ENCODE measurements at regions not wholly inside any gene's neighbourhood (a gene's known extent, or its start where the extent isn't known, plus 50 kb on each side); places are given as distances from the start of the nearest gene placed in this dataset.

DNA sequence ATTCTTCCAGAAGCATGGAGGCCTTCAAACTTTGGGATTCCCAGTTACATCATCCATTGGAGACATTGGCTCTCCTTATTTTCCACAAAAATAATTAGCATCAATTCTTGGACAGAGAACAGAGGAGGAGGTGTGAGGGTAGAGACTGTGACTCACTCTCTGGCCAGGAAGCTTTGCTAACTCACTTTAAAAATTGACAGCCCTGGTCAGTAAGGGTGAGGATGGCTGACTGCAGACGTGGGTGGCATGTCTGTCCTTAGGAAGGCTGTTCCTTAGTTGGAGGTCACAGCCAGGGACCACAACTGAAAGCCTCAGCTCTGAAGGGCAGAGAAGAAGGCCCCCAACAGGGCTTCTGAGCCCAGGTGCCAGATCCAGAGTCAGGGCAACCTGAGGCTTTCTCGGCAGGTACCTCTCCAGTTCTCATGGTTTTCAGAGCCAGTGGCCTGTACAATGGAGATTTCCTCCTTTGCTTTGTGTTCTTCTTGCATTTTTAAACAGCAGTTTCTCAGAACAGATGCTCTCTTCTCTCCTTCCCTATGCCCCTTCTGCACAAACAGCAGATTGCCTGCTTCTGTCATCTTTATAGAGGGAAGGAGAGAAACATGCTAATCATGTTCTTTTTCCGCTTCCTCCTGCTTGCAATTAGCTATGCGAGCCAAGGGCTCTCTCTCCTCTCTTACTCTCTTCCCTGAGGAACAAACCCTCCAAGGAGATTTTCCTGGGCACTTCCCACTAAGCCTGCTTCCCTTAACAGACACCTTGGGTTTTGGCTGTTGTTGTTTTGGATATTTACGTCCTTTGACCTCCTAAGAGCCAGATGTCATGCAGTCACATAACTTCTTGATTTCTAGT is 92.5 kb upstream of the ZNF366 start:
- H3K4me3 ChIP-seq (ENCODE audit: control insufficient read depth, low read depth, low read length): no peak overlapping the region
- TF ChIP-seq, protein P1, sequence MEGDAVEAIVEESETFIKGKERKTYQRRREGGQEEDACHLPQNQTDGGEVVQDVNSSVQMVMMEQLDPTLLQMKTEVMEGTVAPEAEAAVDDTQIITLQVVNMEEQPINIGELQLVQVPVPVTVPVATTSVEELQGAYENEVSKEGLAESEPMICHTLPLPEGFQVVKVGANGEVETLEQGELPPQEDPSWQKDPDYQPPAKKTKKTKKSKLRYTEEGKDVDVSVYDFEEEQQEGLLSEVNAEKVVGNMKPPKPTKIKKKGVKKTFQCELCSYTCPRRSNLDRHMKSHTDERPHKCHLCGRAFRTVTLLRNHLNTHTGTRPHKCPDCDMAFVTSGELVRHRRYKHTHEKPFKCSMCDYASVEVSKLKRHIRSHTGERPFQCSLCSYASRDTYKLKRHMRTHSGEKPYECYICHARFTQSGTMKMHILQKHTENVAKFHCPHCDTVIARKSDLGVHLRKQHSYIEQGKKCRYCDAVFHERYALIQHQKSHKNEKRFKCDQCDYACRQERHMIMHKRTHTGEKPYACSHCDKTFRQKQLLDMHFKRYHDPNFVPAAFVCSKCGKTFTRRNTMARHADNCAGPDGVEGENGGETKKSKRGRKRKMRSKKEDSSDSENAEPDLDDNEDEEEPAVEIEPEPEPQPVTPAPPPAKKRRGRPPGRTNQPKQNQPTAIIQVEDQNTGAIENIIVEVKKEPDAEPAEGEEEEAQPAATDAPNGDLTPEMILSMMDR (conservative IDR thresholded peaks at IDR 0.05; ENCODE audit: control insufficient read depth, insufficient read depth, low read depth, low read length): no peak
- DNase-seq (ENCODE audit: low read depth): peak; percentile 82

DNA sequence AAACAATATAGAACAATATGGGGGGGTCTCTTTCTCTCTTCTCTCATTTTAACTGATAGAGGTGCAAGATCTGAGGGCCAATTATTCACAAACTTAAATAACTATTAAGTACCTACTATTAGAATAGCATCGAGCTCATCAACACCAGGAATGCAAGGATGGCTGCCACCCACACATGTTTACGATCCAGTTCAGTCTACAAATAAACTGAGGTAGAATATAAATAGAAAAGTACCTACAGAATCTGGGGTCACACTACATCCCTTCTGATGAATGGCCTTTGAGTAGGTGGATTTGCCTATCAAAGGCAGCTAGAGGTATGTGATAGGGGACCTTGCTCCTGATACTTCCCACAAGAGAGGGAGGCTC is 91.8 kb upstream of the ZNF366 start:
- TF ChIP-seq, protein P1 (conservative IDR thresholded peaks at IDR 0.05; ENCODE audit: control insufficient read depth, insufficient read depth, low read depth, low read length): no peak
- no peak overlapping the region for H3K4me3 ChIP-seq (ENCODE audit: control insufficient read depth, low read depth, low read length)
- no peak for DNase-seq (ENCODE audit: low read depth)

DNA sequence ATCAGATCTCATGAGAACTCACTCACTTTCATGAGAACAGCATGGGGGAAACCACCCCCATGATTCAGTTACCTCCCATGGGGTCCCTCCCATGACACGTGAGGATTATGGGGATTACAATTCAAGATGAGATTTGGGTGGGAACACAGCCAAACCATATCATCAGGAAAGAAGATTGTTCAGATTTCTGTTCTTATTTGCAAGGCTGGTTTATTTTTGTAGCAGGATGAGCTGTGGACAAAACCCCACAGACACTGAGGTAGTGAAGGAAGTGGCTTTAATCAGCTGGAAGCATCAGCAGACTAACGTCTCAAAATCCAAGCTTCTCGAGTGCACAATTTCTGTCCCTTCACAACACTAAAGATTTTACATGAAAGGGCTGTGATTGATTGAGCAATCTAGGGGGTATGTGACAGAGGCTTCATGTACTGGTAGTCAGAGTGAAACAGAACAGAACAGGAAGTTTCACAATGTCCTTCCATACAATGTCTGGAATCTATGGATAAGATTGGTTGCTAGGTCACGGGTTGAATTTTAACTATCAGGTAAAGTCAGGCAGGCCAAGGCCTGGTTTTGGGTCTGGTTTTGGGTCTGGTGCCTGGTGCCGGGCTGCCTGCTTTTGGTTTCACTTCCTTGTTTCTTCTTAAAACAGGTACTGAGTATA is 91.3 kb upstream of the ZNF366 start:
- TF ChIP-seq, protein P1 (conservative IDR thresholded peaks at IDR 0.05; ENCODE audit: control insufficient read depth, insufficient read depth, low read depth, low read length): no peak
- DNase-seq (ENCODE audit: low read depth): peak; percentile 87
- H3K4me3 ChIP-seq (ENCODE audit: control insufficient read depth, low read depth, low read length): no peak overlapping the region

DNA sequence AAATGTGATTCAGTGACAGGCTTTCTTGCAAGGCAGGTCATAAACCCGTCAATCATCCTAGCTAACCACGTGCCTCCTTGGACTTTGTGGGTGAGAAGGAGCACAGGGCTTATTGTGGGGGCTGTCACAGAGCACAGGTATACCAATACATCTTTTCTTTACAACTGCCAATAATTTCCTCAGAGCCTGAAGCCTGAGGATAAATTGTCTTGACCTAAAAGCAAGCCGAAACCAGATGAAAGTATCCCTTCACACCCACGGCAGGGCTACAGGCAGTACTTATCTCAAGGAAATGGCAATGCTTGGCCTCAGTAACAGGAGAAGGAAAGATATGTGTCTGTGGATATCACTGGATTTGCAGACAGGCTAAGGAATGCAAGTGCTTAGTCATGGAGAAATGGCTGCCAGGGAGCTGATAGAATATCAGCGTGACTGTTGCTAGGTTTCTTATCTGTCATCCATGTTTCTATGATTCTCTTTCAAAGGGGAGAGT is 90.3 kb upstream of the ZNF366 start:
- TF ChIP-seq, protein P1 (conservative IDR thresholded peaks at IDR 0.05; ENCODE audit: control insufficient read depth, insufficient read depth, low read depth, low read length): no peak
- no peak overlapping the region for H3K4me3 ChIP-seq (ENCODE audit: control insufficient read depth, low read depth, low read length)
- peak; percentile 85 for DNase-seq (ENCODE audit: low read depth)

DNA sequence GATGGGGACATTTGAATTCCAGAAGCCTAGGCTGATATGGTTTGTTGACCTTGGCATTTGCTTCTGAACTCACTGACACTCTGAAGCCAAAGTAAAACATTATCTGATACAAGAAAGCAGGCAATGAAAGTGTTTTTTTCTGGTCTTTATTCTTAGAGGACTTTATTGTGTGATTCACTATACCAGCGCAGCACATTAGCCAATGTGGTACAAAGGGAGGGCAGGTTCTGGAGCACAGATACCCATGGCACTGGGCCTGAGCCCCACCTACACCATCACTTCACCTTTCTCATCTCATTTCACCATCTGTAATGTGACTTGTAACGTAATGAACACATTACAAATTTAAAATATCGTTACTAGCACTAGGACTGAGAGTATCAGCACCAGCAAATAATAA is 89.7 kb upstream of the ZNF366 start:
- no peak for DNase-seq (ENCODE audit: low read depth)
- TF ChIP-seq, protein P1 (conservative IDR thresholded peaks at IDR 0.05; ENCODE audit: control insufficient read depth, insufficient read depth, low read depth, low read length): no peak
- H3K4me3 ChIP-seq (ENCODE audit: control insufficient read depth, low read depth, low read length): no peak overlapping the region

DNA sequence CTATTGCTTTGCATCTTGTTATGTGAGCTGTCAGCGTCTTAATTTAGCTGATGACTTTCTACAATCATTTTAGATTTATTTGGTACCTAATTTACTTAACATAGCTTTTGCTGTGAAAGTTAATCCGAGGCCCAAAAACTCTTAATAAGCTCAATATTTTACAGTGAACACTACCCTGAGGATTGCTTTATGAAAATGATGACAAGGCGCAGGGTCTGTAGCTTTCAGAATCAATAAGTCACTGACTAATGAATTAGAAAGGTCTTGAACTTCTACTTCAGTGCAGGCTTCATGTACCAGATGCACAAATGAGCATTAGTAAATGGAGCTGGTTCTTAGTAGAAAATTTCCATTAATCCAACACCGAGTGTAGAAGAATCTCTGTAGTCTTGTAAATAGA is 81.4 kb upstream of the ZNF366 start:
- TF ChIP-seq, protein P1 (conservative IDR thresholded peaks at IDR 0.05; ENCODE audit: control insufficient read depth, insufficient read depth, low read depth, low read length): no peak
- no peak for DNase-seq (ENCODE audit: low read depth)
- no peak overlapping the region for H3K4me3 ChIP-seq (ENCODE audit: control insufficient read depth, low read depth, low read length)
